ENCODE measurements at regions not wholly inside any gene's neighbourhood (a gene's known extent, or its start where the extent isn't known, plus 50 kb on each side); places are given as distances from the start of the nearest gene placed in this dataset.

- TF ChIP-seq POLR2AphosphoS5 (IDR thresholded peaks at IDR 0.05) (no peak), EZH2 (IDR thresholded peaks at IDR 0.05; ENCODE audit: borderline replicate concordance, insufficient read depth, low read length, poor library complexity, severe bottlenecking) (no peak), MXI1 (conservative IDR thresholded peaks at IDR 0.05; ENCODE audit: poor library complexity, severe bottlenecking) (no peak), CTCF (IDR thresholded peaks at IDR 0.05; ENCODE audit: poor library complexity, severe bottlenecking) (no peak), EP300 (conservative IDR thresholded peaks at IDR 0.05; ENCODE audit: poor library complexity, severe bottlenecking) (no peak), RAD21 (conservative IDR thresholded peaks at IDR 0.05) (no peak), SMC3 (conservative IDR thresholded peaks at IDR 0.05; ENCODE audit: poor library complexity) (no peak)
These were observed 56.6 kb upstream of the KLF13 start for GRCh38 chr15:31269816-31270575.
